IPS-18c (cell line): ENCODE measurements at regions not wholly inside any gene's neighbourhood (a gene's known extent, or its start where the extent isn't known, plus 50 kb on each side); places are given as distances from the start of the nearest gene placed in this dataset.
"Not testable (repeated sequence)": the region's sequence is repeated elsewhere in the genome, so short reads cannot be mapped to it uniquely, and the experiment has no call there.

Source experiments
- H3K4me3 ChIP-seq: 2 replicates; pipeline ENCODE4 v1.7.0; 2013; ENCODE audit warnings: low read depth, mild to moderate bottlenecking, low read length, moderate library complexity; ENCODE audit not compliant: insufficient read depth
- H3K9me3 ChIP-seq: one replicate; pipeline ENCODE4 v1.6.1; 2013; ENCODE audit warnings: mild to moderate bottlenecking, low read length, moderate library complexity; ENCODE audit not compliant: control insufficient read depth, insufficient read depth

- Histone ChIP-seq H3K4me3 (no peak overlapping the region), H3K9me3 (peaks cover 2% of the 10 kb centered on the region)
These were observed 123.1 kb upstream of the GPR12 start for GRCh38 chr13:26883613-26884257.

DNA sequence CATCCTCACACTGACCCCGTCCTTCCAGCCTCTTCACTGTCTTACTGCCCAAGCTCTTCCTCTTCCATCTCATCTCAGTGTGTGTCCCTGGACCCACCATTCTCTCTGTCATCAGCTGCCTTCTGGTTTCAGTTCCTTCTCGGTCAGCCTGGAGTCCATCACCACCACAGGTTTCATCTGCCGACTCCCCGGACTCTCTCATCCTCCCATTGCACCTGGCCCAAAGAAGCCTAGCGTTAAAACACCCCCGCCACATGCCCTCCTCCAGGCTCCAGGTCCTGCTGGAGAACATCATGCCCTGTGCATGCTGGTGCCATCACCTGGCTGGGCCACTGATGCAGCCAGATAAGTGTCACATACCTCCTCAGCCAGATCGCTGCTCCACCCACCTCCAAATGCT is 122.1 kb upstream of the GPR12 start:
- Histone ChIP-seq H3K9me3 (peaks cover 4% of the 10 kb centered on the region), H3K4me3 (no peak overlapping the region)

- Histone ChIP-seq H3K4me3 (no peak overlapping the region), H3K9me3 (peaks cover 4% of the 10 kb centered on the region)
These were observed 120.6 kb upstream of the GPR12 start for GRCh38 chr13:26881154-26881553.

DNA sequence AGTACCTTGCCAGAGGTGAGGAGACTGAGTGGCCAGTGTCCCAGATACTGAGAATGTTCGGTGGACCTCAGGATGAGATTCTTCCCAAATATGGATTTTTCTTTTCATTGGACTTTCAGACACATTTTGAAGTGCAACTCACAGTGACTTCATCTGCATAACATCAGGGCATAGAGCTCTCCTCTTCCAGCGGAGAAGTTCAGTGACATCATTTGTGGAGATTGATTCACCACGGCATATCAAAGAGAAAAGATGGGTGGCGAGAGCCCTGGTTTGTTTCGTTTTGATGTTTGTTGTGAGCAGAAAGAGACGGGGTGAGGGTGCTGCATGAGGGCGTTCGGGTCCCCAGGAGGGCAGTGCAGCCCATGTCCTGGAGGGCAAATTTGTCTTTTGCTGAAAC is 120.1 kb upstream of the GPR12 start:
- H3K4me3 ChIP-seq, result no peak overlapping the region
- peaks cover 2% of the 10 kb centered on the region for H3K9me3 ChIP-seq

DNA sequence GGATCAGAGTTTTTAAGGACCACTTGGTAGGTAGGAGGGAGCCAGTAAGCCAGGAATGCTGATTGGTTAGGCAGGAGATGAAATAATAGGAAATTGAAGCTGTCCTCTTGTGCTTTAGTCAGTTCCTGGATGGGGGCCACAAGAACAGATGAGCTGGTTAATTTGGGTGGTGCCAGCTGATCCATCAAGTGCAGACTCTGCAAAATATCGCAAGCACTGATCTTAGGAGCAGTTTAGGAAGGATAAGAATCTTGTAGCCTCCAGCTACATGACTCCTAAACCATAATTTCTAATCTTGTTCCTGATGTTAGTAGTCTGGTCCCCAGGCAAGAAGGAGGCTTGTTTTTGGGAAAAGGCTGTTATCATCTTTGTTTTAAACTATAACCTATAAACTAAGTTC is 117.9 kb upstream of the GPR12 start:
- no peak overlapping the region for H3K4me3 ChIP-seq
- peaks cover 2% of the 10 kb centered on the region for H3K9me3 ChIP-seq

- Histone ChIP-seq H3K9me3 (peaks cover 2% of the 10 kb centered on the region), H3K4me3 (no peak overlapping the region)
These were observed 112.8 kb upstream of the GPR12 start for GRCh38 chr13:26873386-26873698.

- no peak overlapping the region for H3K4me3 ChIP-seq
- H3K9me3 ChIP-seq, result no peaks in the 10 kb centered on the region
These were observed 112.2 kb upstream of the GPR12 start for GRCh38 chr13:26872525-26873385.

DNA sequence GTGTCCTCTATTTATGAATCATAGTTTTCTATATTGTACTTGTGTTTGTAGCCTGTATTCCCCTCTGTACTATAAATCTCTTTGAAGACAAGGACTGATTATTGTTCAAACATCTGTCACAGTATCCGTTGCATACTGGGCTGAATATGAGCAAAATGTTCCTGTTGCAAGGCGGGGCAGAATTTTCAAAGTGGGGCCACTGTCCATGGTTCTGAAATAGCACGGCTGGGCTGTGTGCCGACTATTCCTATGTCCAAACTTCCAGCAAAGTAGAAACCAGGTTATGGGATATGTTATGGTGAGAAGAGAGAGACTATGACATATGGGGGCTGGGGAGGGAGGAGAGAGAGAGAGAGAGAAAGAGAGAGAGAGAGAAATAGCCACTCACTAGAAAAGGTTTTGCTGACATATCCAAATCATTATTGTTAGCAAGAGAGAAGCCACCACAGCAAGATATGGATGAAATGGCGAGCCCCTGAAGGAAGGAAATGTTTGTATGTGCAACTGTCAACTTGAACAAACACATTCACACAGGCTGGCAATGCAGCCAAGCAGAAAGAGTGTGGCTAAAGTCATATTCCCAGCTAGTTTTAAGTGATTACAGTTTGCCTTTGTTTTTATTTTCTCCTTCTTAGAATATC is 107.0 kb upstream of the GPR12 start:
- H3K9me3 ChIP-seq, result no peaks in the 10 kb centered on the region
- H3K4me3 ChIP-seq, result no peak overlapping the region

GRCh38 chr13:26864576-26864975 is 104.0 kb upstream of the GPR12 start:
- no peaks in the 10 kb centered on the region for H3K9me3 ChIP-seq
- H3K4me3 ChIP-seq, result no peak overlapping the region

- Histone ChIP-seq H3K9me3 (no peaks in the 10 kb centered on the region), H3K4me3 (no peak overlapping the region)
These were observed 101.4 kb upstream of the GPR12 start for GRCh38 chr13:26861941-26862340.

GRCh38 chr13:26855921-26856320 is 95.3 kb upstream of the GPR12 start:
- no peaks in the 10 kb centered on the region for H3K9me3 ChIP-seq
- H3K4me3 ChIP-seq, result no peak overlapping the region

DNA sequence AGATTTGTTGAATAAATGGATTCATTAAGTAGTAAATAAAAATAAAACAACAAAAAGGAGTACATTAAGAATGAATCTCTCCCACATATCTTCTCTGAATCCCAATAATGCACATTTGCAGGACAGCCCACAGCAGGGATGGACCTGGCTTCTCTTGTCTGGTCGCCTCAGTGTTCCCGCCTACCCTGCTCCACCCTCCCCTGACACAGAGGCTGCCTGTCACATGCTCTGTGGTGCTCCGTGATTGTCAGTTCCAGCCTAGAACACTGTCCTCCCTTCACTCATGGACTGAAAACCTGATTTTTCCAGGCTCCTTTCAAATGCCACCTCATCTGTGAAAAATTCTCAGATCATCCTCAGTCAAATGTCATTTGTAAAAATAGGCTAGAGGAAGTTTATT is 94.5 kb upstream of the GPR12 start:
- H3K9me3 ChIP-seq, result no peaks in the 10 kb centered on the region
- no peak overlapping the region for H3K4me3 ChIP-seq

DNA sequence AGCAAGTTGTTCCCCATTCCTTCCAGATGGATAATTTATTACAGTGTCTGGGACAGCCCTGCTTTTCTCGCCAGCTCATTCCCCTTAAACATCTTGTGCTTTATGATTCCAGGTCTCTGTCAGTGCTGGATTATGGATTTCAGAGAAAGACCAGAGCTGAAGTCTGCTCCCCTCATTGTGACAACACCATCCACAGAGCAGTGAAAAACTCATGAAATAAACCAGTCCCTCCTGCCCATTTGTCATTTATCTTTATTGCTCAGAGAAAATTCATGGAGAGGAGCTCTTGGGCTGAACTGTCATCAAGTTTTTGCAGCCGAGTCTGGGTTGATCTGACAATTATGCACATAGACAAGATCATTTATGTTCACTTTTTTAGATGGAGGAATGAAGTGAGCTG is 92.7 kb upstream of the GPR12 start:
- no peaks in the 10 kb centered on the region for H3K9me3 ChIP-seq

DNA sequence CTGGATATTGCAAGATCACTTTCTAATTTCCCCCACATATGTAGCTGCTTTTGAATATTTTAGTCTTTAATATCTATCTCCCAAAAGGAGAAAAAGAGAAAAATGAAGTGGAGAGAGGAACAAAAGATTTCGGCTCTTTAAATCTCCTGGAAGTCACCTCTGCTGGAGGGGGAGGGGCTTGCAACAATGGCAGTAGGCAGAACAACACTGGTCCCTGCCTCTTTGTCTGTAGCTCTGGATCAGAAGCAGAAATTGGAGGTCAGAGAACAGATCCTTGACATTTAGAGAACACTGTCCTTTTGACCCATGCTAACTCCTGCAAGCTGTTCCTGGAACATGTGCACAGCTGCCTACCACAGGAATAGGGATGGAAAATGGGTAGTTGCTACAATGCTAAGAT is 86.7 kb upstream of the GPR12 start:
- Histone ChIP-seq H3K4me3 (no peak overlapping the region), H3K9me3 (no peaks in the 10 kb centered on the region)

More for the DNA sequence above, 92.7 kb upstream of the GPR12 start:
- no peak overlapping the region for H3K4me3 ChIP-seq

DNA sequence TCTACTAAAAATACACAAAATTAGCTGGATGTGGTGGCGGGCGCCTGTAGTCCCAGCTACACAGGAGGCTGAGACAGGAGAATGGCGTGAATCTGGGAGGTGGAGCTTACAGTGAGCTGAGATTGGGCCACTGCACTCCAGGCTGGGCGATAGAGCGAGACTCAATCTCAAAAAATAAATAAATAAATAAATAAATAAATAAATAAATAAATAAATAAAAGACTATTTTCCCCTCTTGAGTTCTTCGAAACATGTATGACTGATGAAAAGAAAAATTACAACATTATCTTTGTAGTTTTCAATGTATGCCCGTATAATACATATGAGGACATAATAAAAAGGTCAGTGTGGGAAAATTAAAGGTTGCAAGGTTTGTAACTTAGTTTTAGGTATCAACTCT is 84.5 kb upstream of the GPR12 start:
- H3K4me3 ChIP-seq, H3K9me3 ChIP-seq: not testable (repeated sequence)

DNA sequence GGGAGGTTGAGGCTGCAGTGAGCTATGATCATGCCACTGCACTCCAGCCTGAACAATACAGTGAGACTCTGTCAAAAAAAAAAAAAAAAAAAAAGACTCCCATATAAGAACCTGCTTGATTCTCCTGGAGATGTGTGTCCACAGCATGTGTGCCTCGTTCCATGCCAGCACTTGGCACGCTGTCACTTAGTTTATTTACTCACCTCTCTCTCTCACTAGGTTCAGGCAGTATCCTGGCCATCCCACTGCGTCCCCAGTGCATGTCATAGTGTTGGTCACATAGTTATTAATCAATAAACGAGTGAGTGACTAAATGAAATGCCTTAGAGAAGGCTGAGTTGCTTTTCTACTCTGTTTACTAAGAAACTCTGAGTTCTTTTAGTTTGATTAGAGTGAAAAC is 79.1 kb upstream of the GPR12 start:
- no peaks in the 10 kb centered on the region for H3K9me3 ChIP-seq
- no peak overlapping the region for H3K4me3 ChIP-seq

DNA sequence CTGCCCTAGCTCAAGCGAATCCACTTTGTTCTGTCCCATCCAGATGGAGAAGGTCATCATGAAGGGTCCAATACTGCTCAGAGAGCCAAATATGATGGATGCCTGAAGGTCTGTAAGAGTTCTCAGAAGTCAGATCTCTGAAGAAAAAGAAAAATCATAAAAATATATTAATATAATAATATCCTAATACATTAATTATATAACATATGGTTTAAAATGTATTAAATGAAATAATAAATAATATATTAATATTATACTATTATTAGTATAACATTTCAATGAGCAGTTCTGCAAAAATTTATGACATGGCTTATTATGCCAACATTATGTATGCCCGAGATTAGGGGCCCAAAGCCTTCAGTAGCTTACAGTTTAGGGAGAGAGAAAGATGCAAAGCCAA is 78.2 kb upstream of the GPR12 start:
- H3K9me3 ChIP-seq, result no peaks in the 10 kb centered on the region
- no peak overlapping the region for H3K4me3 ChIP-seq

DNA sequence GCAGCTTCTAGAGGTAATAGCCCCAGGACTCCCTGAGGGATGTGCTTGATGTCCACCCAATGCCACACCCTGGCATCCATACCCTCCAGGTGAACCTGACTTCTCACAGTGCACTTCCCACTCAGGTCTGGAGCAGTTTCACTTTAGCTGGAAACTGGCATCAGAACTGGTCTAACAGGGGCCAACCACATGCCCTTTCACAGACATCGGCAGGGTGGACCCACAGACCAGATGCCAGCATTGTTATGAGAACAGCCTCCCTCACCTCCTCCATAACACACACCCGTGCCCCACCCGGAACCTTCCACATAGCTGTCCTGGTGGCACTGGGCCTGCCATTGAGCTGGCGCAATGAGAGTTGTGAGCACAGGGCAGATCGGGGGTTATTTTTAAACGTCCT is 77.4 kb upstream of the GPR12 start:
- no peaks in the 10 kb centered on the region for H3K9me3 ChIP-seq
- H3K4me3 ChIP-seq, result no peak overlapping the region
